ENCODE measurements at regions not wholly inside any gene's neighbourhood (a gene's known extent, or its start where the extent isn't known, plus 50 kb on each side); places are given as distances from the start of the nearest gene placed in this dataset.

DNA sequence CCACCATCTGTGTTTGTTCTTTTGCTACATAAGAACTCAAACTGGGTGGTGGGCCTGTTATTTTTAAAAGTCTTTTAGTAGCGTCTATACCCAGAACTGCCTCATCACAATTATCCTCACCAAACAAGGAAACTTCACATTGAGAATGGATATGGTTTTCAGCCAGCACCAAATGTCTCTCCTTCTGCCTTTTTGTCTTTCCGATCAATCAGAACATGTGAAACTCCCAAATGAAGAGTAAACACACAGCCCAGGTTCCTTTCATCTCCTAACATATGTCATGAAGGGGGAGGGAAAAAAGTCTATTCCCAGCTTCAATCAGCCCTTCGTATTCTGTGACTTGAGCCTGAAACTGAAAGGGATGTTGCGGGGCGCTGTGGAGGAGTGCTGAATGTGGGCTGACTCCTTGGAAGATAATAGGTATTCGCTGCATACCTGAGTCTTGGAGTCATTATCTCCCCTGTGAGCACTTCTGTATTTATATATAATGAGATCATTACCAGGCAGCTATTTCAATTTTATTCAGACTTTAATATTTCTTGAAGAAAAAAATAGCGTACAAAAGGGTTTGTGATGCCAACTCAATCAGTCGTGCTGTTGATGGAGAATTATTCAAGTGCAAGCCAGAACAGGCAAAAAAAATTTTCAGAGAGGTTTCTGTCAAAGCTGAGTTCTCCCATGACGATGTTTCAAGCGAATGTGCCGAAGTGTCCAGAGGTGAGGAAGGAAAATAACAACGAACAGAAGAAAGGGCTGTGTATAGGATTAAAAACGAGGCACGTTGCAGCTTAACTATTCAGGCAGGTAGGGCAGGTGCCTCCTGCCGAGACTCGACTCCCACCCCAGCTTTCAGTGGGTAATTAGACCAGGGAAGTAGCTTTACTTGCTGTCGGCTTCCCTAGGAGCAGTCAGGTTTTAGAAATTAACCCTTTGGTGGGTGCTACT lies 163.9 kb upstream of the NOCT start:
- no peak for DNase-seq

DNA sequence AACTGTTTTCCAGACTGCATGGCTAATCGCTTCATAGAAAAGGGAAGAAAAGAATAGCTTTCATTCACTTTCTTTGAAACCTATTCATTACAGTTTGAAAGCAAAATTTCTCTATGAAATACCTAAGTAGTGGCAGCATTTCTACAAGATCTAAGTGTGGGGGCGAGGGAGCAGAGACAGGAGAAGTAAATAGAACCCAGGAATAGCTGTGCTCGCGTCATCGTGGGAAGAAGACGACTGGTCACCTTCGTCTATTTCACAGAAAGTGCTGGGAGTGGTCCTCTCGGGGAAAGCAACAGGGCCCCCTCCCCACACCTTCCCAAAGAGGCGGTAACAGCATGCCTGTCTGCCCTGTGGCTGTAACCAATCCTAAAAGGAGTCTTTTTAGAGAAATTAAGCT lies 169.9 kb upstream of the NOCT start:
- DNase-seq = no peak

DNA sequence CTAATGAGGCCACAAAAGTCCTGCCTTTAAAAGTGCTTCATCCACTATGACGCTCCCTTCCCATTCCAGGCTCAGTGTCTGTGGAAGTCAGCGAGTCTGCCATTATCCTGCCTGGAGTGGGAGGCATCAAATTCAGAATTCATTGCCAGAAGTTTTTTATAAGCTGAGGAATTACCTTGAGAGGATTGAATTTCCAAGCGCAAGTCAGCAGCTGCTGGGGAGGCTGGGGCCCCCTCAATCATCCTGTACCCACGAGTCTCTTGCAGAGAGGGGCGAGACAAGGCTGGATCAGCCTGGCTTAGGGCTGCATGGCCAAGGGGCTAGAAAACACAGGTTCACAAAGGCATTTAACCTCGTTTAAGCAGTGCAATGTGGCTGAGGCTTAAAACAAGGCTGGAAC lies 170.5 kb upstream of the NOCT start:
- no peak for DNase-seq

DNA sequence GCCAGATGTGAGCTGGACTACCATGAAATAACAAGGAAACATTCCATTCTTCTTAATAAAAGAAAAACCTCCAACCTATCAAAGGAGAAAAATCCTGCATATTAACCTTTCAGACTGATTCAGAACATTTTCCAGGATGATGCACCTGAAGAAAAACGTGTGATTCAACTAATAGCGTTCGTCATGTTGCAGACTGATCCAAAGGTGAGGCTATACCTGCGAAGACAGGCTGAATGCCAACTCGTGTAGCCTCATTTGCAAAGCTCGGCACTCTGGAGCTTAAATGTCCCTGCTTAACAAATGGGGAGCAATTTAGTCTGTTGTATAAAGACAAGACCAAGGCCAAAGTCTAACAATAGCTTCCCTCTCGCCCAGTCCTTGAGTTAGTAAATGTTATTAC lies 172.0 kb upstream of the NOCT start:
- no peak for DNase-seq

DNA sequence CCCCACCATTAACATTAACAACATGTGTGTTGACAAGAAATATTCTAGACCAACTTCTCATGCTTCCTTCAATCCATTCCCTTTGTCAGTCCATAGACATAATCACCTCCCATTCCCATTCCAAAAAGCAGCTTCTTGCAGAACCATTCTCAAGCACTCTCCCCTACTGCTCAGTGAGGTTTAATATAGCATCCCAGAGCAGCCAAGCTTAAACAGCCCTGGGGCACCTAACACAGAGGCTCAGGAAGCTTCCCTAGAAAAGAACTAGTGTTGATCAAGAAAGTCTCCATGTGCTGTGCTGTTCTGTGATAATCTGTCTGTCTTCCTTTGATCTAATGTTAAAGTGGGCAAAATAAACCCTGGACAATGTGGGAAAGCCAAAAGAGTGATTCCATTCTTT lies 174.2 kb upstream of the NOCT start:
- no peak for DNase-seq

DNA sequence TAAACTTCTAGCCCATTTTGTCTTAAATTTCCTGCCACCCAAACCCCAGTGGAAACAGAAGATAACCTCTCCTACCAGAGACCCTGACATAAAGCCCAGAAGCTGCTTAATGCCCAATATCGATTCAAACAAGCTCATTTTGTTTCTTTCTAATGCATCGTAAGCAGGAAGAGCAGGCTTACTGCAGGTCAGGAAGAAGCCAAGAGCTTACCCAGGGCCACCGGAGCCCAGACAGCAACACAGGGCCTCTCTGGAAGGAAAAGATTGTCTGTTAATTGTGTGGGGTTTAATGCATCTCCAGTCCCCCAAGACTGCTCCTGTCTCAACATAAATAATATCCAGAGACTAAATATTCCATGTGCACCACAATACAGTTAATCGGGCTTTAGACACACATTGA lies 177.3 kb upstream of the NOCT start:
- no peak for DNase-seq

DNA sequence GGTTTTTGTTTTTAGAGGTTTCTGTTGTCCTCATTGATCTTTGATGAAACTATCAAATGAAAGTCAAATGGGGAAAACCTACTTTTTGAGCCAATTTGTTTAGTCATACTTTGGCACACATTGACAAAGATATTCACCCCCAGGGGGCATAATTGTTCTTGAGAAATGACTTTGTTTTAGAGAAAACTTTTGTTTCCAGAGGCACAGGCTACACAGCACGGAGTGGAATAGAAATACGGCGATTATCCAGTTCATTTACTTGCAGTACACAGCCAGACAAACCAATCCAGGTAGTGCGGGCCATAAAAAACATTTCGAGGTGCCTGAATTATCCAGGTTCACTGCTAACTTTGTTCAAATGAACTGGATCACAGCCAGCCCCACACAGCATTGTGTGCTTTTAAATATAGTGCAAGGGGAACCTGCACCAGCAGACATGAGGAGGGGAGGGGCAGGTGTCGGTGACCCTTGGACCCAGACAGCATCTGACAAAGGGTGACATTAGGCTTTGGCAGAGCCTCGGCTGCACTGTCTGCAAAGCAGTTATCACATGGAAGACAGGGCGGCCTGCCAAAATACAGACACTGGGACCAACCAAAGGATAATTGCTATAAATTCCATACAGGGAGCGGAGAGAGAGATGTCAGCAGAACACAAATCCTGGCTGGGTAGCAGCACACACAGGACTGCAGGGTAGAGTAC lies 179.6 kb upstream of the NOCT start:
- DNase-seq = no peak

DNA sequence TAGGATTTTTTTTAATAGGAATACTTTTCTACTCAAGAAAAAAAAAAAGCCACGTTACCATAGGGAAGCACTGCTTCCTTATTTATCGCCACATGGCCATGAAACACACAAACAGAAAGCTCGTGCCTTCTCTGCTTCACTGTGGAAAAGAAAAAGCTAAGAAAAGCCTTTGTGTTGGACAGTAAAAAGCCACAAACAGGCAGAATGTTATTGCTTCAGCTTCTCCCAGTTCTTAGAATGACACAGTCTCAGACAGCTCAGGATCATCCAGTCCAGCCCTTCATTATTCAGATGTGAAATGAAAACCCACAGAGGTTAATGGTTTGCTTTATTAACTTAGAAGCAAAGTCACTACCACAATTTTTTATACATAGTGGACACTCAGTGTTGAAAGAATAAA lies 181.6 kb upstream of the NOCT start:
- DNase-seq = no peak

DNA sequence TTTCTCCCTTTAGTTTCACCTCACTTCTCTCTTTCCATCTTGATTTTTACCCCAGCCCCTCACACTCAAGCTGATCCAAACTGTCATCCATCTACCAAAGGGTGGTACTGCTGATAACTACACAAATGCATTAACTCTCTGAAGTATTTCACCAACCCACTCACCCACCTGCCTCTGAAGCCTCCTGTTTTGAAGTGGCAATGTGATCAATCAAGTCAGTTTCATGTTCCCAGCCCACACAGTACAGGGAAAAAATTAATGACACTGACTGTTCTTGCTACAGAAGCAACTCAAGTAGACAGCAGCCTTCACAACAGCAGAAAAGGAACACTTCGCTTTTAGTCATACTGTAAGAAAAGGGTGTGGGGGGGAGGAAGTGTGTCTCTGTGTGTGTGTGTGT lies 183.0 kb upstream of the NOCT start:
- no peak for DNase-seq

DNA sequence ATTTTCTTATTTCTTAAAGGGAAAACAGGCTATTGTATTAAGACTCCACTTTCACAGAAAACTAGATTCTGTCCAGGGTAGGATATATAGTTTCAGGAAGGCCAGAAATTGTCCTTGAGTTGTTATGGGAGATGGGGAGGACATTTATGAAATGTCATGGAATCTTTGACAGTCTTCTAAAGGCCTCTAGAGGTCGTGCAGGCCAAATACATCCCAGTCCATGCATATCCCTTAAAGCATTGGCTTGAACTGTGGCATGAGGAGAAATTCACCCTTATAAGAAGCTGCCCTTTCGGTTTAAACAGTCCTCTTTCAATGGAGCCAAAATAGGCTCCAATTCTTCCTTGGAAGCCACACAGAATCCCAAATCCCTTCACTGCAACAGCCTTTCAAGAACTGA lies 183.6 kb upstream of the NOCT start:
- no peak for DNase-seq

DNA sequence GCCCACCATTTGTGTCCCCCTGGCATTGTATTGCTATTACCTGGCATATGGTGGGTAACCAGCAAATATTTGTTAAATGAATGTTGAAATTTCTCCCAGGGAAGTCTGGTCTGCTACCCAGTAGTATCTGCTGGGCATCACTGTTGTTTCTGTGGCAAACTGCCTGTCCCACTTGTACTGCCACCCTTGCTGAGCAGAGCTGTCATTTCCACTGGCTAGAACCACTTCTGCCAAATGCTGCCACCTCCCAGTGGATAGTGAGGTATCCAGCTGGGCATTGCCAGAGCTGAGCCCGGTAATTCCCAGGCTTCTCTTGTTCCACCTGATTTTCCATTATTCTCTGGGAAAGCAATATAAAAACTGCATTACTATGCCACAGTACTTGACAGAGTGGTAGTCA lies 186.7 kb upstream of the NOCT start:
- no peak for DNase-seq

DNA sequence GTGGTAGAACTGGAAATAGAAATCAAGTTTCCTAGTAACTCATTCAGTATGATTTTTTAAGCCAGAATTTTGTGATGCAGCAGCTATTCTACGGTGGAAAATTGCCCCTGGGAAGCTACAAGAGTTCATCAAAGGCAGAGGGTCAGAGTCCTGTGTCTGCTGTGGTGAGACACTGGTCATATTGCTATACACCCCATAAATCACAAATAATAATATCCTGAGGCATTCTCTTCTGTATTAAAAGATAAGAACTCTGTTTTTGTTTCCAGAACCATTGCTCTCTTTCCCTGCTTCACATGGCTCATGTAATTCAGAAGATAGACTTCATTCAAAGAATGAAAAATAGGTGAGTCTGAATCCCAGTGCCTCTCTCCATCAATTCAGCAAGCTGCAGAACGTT lies 188.8 kb upstream of the NOCT start:
- DNase-seq = no peak

DNA sequence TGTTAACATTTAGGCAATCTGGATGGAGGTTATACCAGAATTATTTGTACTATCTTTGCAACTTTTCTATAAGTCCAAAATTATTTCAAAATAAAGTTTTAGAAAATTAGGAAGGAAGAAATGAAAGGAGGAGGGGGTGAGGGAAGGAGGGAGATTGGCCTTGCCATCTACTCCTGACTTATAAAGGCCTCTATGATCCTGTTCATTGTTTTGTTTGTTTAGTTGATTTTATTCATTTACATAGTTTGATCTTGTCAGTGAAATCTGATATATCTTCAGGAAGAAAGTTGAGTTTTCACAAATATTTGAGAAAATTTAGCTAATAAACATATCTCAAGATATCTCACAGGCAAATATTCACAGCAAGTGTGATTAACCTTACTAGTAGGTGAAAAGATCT lies 189.3 kb upstream of the NOCT start:
- no peak for DNase-seq

DNA sequence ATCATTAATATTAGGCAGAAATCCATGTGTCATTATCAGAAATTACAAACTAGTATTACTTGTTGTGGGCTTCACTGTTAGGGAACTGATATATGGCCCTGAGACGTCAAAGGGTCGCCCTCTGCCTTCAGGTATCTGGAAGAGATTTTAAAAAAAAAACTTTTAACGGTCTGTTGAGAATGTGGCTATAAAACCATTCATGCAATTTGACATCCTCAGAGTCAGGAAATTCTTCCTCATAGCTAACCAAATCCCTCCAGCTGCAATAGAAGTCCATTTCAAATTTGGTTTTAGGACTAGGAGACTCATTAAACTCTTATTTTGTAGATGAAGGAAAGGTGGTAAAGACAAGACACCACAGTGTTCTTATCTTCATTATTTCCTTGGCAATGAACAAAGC lies 194.2 kb upstream of the NOCT start:
- no peak for DNase-seq

DNA sequence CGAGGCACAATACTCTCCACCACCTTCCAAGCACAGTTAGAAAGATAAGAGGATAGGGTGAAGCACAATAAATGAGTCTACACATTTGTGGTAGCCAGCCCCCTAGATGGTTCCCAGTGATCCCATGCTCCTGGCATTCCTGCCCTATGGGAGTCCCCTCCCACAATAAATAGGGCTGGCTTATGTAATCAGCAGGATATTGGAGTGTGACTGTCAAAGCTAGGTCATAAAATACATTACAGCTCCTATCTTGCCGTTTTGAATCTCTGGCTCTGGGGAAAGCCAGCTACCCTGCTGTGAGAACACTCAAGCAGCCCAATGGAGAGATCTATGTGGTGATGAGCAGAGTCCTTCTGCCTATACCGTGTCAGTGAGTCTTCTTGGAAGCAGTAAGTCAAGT lies 198.7 kb upstream of the NOCT start:
- DNase-seq = no peak

DNA sequence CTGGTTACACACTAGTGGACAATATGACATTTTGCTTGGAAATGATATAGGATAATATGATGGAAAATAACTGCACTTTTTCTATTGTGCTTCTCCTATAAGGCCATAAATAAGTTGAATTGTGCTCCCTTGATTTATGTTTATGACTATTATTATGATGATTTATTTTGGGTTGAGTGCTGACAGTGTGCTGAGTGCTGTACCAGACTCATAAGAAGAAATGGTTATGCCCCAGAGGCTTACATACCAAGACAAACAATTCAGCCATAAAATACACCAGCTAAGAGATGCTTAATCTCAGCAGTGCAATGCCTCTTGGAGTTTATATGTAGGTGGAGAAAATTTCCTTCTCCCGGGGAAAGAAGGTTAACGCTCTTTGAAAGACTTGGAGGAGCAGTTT lies 199.8 kb upstream of the NOCT start:
- DNase-seq = no peak

DNA sequence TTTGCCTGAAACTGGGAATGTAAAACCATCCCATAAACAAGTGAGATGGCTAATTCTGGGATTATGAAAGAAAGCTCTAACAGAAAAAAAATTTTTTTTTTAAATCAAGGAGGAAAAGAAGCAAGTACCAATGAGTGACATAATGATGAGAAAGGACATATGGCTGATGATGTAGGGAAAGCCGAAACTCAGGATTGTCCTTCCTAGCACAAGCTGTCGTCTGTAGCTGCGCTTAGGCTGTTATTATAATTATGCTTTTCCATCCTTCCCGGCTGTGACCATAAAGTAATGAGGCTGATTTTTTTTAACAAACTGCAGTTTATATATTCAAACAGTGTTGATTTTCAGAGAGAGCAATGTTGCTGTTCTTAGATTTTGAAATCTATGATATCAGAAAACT lies 209.8 kb upstream of the NOCT start:
- DNase-seq = no peak

DNA sequence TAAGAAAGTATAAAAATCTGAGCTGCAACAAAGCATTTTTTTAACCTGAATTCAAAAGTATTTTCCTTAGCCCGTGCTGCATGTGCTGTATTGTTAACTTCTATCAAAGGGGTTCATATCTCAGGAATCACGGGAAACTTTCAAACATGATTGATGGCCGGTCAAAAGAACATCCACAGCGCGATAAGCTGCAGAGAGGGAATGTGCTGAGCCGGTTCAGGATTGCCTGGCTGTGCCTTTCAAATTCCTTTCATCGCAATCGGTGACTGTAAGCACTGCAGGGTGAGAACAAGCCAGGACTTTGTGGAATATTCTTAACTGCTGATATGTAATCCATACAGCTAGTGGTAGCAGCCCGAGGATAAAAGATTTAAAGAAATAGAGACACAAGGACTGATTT lies 210.9 kb upstream of the NOCT start:
- no peak for DNase-seq

DNA sequence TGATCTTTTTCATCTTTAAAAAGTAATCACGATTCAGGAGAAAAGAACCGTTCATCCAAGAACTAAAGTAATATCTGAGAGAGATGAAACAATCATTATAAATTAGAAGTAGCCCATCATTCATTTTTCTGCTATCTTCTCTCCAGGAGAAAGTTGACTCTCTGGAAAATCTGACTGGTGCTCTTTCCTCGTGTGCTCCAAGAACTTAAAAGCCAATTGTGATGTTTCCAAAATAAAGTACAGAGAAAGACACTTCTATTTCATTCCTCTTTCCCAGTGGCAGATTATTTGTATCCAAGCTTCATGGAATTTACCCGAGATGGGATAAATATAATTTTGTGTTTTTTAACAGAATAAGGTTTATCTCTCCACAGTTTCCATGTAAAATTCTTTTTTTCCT lies 212.5 kb upstream of the NOCT start:
- DNase-seq = no peak

DNA sequence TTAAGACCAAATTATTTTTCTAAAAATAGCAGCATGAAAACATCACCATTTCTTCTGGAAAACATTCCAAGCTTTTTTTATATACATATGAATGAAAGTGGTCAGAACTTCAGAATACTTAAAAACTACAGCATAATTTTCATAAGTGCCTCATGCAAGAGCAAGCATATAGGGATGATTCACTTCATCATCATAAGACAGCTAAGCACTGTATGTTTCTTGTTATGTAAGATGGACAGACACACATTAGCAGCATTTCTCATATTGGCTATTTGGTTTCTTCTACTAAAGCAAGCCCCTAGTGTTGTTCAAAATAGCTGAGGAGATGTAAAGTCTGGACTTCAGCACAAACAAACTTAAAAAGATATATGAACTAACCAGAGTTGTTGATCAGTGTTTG lies 213.1 kb upstream of the NOCT start:
- no peak for DNase-seq

DNA sequence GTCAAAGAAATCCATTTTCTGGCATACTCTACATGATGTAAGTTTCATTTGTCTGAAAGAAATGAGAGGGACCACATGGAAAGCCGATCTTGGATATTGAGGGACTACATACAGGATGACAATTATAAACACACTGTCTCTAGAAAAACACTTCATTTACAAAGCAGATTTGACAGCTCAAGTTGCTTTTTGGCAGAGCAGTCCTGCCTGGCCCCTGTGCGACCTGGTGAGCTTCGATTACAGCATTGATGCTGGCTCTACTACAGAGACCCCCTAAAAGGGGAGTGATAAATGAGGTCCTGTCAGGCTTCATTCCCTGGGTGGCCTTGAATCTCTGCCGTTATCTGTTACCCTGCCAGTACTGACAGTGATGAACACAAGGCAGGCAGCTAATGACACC lies 215.2 kb upstream of the NOCT start:
- no peak for DNase-seq

DNA sequence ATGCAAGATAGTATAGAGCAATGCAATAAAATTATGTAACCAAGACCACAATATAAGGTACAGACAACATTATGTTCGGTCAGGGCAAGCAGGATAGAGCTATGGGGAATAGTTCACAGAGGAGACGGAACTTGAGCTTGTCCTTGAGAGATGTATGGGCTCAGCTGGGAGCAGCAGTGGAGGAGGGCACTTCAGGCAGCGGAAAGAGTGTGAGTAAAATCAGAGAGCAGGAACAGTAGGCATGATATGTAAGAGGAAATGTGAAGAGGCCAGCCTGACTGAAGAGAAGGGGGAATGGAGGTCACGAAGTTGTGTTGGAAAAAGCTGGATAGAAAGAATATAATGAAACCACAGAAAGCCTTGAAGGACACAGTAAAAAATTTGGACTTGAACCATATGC lies 217.2 kb upstream of the NOCT start:
- DNase-seq = no peak

DNA sequence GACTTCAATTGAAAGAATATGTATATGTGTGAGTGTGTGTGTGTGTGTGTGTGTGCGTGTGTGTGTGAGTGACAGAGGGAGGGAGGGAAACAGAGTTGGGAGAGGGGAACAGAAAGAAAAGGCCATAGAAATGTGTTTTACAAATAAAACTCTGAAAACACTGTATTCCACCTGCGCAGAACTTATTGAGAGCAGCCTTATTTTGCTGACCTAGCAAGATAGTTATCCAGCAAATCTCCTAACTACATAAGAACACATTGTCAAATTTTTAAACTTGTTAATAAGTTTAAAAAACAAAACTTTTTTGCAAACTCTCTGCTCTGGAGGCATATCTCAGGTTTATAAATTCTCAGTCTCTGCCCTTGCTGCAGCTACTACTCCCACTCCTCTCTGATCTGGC lies 217.9 kb upstream of the NOCT start:
- no peak for DNase-seq

DNA sequence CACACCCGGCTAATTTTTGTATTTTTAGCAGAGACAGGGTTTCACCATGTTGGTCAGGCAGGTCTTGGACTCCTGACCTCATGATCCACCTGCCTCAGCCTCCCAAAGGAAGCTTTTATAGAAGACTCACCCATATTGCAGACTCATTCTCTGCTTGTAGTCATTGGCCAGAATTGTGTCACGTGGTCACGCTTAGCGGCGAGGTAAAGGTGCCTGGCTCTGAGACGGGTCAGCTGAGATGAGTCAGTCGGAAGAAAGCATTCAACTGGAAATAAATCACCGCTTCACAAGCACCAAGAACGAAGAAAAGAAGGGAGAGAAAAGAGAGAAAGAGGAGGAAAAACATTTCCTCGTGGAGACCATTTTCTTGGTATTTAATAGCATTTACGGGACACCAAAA lies 218.8 kb upstream of the NOCT start:
- no peak for DNase-seq

All from stimulated activated CD4-positive, alpha-beta T cell treated with anti-CD3 and anti-CD28 coated beads, Interleukin-2, amount 100 ng/mL, for 24 hours (primary cell).